ENCODE measurements at regions not wholly inside any gene's neighbourhood (a gene's known extent, or its start where the extent isn't known, plus 50 kb on each side); places are given as distances from the start of the nearest gene placed in this dataset.

GRCh38 chr1:34452451-34452850 is 275.7 kb downstream of the C1orf94 start:
- no peak for TF ChIP-seq GATA3 (IDR thresholded peaks at IDR 0.05; ENCODE audit: borderline replicate concordance)
- TF ChIP-seq CTCF (IDR thresholded peaks at IDR 0.05) = no peak
- no peak for TF ChIP-seq JUNB (IDR thresholded peaks at IDR 0.05)
- no peak for TF ChIP-seq ESRRA (IDR thresholded peaks at IDR 0.05; ENCODE audit: borderline replicate concordance, low read length)
- no peak for TF ChIP-seq CEBPB (IDR thresholded peaks at IDR 0.05)
- no peak for TF ChIP-seq MAZ (IDR thresholded peaks at IDR 0.05; ENCODE audit: borderline replicate concordance, low read depth, low read length)
